ENCODE measurements at regions not wholly inside any gene's neighbourhood (a gene's known extent, or its start where the extent isn't known, plus 50 kb on each side); places are given as distances from the start of the nearest gene placed in this dataset.
A peak's percentile ranks its signal among the peaks of the same experiment; 100 is the strongest.

DNA sequence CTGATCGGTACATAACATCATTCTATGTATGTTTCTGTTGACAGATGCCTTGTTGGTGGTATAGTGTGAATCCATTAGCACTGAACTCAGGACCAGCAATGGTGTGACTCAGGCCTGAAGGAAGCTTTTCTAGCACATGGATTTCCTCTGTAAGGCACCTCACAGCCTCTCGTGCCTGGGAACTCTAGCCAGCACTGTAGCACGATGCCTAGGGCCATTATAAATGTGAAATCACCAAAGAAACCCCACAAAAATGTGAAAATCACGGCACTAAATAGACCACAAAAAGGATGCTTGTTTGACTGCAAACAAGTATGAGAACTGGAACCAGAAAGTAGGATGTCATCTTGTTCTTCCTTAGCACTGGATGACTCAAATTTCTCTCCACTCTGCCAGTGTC, 63.7 kb upstream of the NKX2-2 start:
- no peak for DNase-seq (ENCODE audit: low read depth)

DNA sequence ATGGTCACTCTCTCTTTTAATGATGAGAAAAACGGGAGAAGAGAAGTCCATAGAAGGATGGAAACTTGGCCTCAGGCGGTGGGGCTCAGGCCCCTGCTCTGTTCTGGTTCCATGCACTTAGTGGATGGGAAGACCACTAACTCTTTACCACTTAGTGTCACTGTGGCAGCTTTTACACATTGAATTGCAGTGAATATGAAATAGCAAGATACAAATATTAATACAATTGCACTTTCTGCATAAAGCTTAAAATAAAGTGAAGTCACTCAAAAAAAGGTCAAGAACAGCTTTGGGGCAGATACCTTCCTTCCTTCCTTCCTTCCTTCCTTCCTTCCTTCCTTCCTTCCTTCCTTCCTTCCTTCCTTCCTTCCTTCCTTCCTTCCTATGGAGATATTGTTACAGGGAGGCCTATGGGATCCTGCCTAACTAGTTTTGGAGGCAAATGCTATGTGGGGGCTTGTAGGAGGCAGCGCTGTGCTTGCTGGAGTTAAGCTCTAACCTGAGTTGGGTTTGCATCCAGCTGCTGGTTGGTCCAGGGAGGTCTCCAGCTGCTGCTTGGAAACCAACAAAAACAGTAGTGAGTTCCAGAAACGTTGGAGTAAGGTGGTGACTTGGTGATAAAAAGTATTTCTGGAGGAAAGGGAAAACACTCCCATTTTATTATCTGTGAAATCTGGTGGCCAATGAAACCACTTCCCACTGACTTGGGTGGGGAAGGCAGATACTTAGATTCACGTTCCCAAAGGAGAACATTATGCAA, 62.3 kb upstream of the NKX2-2 start:
- DNase-seq (ENCODE audit: low read depth) = no peak

DNA sequence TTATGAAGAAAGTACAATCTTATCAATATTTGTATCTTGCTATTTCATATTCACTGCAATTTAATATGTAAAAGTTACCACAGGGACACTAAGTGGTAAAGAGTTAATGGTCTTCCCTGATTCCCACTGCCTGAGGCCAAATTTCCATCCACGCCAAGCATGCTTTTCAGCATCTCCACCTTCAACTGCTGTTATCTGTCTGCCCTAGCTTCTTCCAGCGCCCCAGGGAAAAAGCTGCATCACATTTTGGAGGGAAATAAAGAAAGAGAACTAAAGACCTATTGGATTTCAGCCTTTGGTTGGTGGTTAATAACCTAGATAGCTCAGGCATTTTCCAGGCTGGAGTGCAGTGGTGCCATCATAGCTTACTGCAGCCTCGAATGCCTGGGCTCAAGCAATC, 61.3 kb upstream of the NKX2-2 start:
- no peak for DNase-seq (ENCODE audit: low read depth)

DNA sequence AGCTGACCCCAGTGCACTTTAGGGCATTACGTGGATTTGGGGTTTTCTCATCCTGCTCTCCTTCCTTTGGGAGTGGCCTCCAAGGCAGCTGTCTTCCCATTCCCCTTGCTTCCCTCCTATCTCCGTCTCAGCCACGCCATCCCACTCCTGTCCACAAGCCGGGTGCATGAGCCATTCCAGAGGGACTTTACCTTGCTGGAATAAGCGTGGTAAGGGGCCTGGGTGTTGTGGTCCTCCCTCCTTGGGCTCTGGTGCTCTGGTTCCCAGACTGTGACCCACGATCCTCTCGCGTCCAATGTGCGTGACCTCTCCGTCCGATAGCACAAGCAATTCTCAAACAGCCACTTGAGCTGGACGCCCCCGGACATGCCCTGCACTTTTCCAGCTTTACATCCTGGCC, 60.6 kb upstream of the NKX2-2 start:
- no peak for DNase-seq (ENCODE audit: low read depth)

DNA sequence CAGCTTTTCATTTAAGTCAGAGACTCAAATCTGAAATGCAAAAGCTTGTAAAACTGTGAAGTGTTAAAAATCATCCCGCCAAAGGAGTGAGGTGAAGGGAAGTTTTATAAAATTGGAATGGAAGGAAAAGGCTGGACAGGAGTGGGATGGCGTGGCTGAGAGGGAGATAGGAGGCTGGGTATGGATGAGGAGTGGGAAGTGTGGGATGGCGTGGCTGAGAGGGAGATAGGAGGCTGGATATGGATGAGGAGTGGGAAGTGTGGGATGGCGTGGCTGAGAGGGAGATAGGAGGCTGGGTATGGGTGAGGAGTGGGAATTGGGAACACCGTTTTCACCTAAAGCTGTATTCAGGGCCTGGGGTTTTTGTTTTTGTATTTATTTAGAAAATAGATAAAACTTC, 59.4 kb upstream of the NKX2-2 start:
- no peak for DNase-seq (ENCODE audit: low read depth)

DNA sequence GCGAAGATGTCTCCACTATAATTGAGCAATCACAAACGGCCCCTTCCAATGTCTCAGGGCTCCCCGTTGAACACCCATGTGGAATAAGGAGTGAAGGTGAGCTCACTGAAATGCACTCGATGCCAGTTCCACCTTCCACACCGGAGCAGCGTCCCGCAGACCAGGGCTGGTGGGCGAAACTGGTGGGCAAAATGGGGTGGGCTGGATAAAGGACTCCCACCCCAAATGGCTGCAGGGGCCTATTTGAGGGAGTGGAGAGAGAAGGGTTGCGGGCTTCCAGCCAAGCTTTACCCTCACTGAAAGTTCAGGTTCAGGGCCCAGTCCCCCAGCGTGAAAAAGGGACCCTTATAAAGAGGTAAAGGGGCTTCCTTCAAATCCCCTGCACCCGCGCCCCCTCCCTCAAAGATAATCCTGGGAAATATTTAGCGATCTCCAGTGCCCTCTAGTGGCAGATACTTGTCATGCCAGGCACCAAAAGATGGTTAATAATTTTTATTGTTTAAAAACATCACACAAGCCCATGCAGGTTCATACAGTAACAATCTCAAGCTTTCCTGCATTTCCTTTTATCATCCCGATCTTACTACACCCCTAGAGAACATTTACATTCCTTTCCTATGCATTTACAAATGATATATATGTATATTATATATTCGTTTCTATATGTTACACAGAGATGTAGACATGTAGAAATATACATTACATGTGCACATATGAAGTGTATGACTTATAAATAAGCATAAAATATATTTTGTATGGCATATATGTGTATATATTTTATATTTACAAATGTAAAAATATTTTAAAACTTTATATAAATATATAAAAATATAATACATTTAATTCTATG, 58.2 kb upstream of the NKX2-2 start:
- DNase-seq (ENCODE audit: low read depth) = peak; percentile 9

DNA sequence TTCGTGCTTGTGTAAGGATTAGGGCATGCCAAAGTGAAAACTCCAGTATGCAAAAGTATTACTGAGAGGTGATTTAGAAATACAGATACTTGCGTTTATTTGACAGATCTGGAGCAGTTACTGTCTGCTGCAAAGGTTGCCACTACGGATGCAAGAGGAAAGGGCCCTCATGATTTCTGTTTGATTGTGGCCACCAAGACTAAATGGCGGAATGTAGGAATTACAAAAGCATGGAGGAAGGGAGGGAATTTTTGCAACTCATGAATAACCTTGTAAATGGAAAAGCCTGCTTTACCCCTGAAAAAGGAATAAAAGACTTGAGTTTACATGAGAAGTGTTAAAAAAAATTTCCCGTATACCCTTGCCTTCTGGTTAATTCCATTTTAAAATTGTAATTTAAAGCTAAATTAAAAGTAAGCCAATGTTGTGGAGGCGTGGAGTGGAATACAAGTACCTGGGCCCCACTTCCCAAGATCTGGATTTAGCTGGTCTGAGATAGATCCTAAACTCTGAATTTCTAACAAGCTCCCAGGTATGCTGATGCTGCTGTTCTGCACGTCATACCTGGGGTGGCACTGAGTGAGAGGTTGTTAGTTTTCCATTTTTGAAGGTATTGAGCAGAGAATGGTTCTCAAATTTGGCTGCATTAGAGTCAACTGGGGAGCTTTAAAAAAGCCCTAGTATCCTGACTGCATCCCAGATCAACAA, 56.6 kb upstream of the NKX2-2 start:
- DNase-seq (ENCODE audit: low read depth) = no peak

DNA sequence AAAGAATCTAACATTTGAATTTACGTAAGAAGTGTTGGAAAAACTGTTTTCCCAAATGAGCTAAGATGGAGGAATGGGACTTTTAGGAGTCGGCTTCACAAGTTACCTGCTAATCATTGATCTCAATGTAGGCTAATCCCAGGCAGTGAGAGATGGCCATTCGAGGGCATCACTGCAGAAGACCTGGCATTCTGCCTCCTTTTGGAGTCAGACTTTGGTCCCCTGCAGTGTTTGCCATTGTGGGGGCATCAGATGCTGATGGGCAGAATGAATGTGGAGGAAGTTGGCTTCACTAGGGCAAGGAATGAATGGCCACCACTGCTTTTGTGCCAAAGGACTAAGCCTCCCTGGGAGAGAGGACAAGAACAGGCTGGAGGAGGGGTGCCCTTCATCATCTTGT, 55.7 kb upstream of the NKX2-2 start:
- no peak for DNase-seq (ENCODE audit: low read depth)

DNA sequence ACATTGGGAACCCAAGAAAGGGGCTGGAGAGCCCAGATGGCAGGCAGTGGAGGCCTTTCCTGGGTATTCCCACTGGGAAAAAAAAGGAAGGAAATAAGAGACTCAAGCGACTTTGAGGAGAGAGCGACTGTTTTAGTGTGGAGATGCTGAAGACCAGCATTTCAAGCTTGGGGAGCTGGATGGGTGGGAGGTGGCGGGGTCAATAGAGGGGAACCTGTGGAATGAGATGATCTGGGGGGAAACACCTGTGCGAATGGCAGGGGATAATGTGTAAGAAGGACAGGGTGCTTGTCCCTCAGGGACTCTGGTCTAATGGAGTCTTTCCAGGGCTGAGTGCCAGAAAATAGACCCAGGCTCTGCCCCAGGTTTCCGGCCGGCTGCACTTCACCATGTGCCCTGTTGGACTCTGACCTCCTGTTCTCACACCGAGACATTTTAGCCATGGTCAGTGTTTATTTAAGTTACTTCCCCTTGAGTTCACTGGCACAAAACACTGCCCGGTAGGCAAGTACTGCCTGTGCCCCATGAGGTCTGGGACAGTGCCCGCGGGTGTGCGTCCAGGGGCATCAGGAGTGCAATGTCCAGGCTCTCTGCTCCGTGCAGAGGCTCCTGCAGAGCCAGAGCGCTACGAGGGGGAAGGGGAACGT, 50.4 kb upstream of the NKX2-2 start:
- DNase-seq (ENCODE audit: low read depth) = no peak
